ENCODE measurements at regions not wholly inside any gene's neighbourhood (a gene's known extent, or its start where the extent isn't known, plus 50 kb on each side); places are given as distances from the start of the nearest gene placed in this dataset.

DNA sequence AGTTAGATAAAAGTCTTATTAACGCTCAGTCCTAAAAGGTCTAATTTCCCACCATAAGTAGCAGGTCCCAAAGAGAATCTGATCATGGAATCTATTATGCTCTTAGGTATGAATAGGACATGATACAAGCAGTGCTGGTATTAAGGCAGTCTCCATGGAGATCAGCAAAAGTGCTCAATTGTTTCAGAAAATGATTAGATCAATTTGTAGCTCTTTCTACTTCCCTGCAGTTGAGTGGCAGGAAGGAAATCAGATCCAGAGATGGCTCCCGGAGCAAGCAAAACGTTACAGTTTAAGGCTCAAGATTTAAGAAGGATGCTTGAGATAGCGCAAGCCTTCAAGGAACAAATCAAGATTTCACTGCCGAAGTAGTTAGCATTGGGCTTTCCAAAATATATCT is 205.7 kb downstream of the DRD1 start:
- H3K4me3 ChIP-seq (ENCODE audit: low read length), result no peak overlapping the region
- TF ChIP-seq, protein P1, sequence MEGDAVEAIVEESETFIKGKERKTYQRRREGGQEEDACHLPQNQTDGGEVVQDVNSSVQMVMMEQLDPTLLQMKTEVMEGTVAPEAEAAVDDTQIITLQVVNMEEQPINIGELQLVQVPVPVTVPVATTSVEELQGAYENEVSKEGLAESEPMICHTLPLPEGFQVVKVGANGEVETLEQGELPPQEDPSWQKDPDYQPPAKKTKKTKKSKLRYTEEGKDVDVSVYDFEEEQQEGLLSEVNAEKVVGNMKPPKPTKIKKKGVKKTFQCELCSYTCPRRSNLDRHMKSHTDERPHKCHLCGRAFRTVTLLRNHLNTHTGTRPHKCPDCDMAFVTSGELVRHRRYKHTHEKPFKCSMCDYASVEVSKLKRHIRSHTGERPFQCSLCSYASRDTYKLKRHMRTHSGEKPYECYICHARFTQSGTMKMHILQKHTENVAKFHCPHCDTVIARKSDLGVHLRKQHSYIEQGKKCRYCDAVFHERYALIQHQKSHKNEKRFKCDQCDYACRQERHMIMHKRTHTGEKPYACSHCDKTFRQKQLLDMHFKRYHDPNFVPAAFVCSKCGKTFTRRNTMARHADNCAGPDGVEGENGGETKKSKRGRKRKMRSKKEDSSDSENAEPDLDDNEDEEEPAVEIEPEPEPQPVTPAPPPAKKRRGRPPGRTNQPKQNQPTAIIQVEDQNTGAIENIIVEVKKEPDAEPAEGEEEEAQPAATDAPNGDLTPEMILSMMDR (IDR thresholded peaks at IDR 0.05; ENCODE audit: insufficient read depth, low read depth, low read length, missing control alignments), result no peak
- DNase-seq (ENCODE audit: low read depth), result no peak

DNA sequence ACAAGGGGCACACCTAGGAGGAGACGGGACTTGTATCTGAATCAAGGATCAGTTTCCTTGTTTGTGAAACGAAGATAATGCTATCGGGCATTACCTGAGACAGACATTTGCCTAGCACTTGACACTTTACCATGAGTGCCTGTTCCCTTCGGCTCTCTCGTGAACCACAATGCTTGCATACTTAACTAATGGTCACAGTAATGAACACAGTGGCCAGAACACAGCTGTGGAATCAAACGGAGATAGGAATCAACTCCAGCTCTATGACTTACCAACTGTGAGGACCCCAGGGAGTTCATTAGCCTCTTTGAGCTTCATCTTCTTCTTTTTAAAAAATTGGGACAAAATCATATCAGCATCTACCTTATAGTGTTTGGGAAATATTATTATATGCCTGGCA is 207.8 kb downstream of the DRD1 start:
- H3K4me3 ChIP-seq (ENCODE audit: low read length), result no peak overlapping the region
- TF ChIP-seq, protein P1 (IDR thresholded peaks at IDR 0.05; ENCODE audit: insufficient read depth, low read depth, low read length, missing control alignments), result no peak
- DNase-seq (ENCODE audit: low read depth), result no peak

DNA sequence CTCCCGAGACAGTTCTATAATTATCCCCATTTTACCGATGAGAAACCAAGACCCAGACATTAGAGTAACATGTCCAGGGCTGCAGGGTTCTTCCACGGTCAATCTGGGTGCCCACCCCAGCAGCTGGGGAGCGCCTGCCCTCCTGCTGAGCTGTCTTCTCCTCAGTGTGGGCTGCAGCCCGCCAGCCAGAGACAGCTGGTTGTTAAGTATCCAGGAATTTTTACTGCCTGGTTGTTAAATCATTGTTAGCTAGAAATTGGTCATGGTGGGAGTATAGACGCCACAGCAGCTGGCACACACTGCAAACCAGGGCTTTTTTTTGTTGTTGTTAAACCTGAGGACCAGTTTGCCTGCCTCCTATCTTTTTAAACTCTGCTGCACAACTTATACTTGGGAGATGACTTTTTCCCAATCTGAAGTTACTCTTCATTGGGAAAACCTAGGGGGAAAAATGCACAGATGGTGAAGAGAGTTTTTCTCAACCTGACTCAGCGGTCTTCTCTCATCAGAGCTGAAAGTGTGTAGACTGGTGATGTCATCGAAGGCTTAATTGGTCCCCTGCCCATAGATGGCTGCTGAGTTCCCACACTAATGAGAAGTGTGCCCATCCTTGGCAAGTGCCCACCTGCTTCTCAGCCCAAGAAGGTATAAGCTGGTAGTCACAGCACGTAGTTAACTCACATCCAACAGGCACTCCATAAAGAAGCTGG is 208.6 kb downstream of the DRD1 start:
- DNase-seq (ENCODE audit: low read depth), result no peak
- TF ChIP-seq, protein P1 (IDR thresholded peaks at IDR 0.05; ENCODE audit: insufficient read depth, low read depth, low read length, missing control alignments), result no peak
- no peak overlapping the region for H3K4me3 ChIP-seq (ENCODE audit: low read length)

DNA sequence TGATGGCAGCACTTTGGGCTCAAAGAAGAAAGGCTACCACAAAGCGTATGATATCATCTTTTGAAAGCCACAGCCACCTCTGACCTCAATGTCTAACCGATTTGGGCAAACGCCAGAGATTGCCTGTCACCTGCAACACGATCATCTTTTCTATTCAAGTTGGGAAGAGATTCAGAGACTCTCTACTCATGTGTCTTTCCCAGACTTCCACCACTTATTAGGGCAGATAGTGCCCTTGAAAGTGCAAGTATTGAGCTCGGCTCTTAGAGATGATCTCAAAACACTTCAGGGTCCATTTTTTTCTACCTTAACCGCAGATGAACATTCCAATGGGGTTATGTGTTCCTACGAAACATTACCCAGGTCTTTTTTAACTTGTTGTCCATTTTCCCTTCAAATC is 213.7 kb downstream of the DRD1 start:
- H3K4me3 ChIP-seq (ENCODE audit: low read length), result no peak overlapping the region
- TF ChIP-seq, protein P1 (IDR thresholded peaks at IDR 0.05; ENCODE audit: insufficient read depth, low read depth, low read length, missing control alignments), result no peak
- DNase-seq (ENCODE audit: low read depth), result no peak

DNA sequence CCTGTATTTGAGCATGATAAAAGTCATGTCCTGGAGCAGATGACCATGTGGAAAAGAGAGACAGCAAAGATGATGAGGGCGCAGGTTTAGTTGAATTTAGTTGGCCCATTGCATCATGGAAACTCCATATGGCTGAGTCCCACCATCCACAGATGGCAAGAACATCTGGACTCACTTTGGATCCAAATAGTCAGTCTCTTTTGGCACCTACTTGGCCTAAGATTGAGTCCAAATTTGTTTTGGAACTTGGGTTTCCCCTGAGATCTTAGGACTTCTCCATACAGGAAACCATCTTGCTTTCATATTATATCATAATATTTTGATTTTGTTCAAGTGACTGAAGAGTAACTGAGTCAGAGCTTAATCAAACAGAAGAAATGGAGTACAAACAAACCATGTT is 217.5 kb downstream of the DRD1 start:
- H3K4me3 ChIP-seq (ENCODE audit: low read length), result no peak overlapping the region
- DNase-seq (ENCODE audit: low read depth), result no peak
- TF ChIP-seq, protein P1 (IDR thresholded peaks at IDR 0.05; ENCODE audit: insufficient read depth, low read depth, low read length, missing control alignments), result no peak

DNA sequence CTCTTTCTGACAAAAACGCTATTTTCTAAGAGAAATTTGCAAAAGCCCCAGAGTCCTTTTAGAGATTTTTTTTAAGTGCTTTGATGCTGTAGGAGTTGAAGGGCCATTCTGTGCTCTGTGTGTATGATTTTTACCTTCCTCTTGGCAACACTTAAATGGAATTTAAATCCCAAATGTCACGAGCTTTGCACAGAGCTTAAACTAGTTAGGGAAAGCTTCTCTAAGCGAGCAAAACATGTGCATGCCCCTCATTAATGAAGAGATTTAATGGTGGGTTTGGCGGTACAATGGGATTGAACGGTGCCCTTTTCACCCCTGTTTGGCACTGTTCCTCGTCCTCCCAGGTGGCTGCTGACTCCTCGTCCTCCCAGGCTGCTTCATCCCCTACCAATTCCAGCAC is 220.7 kb downstream of the DRD1 start:
- TF ChIP-seq, protein P1 (IDR thresholded peaks at IDR 0.05; ENCODE audit: insufficient read depth, low read depth, low read length, missing control alignments), result no peak
- H3K4me3 ChIP-seq (ENCODE audit: low read length), result no peak overlapping the region
- DNase-seq (ENCODE audit: low read depth), result no peak

DNA sequence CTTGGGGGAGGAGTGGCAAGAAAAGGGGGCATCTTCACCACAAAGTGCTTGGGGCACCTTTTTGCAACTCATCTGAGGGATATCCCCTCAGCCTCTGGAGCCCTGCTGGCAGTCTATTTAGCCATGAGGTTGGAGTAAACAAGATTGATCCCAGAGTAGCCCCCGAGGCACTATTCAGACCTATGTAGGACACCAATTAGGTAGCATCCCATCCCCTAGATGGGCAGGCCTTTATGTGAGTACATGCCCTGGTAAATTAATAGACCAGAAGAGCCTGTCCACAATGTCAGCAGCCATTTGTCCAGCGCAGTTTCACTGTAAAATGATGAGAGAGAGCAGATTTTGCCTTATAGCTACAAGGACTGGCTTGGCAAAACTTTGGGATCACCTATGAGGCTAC is 221.4 kb downstream of the DRD1 start:
- H3K4me3 ChIP-seq (ENCODE audit: low read length), result no peak overlapping the region
- no peak for DNase-seq (ENCODE audit: low read depth)
- TF ChIP-seq, protein P1 (IDR thresholded peaks at IDR 0.05; ENCODE audit: insufficient read depth, low read depth, low read length, missing control alignments), result no peak

Data from epithelial cell of esophagus (primary cell).